PC-3 (cell line): ENCODE measurements at regions not wholly inside any gene's neighbourhood (a gene's known extent, or its start where the extent isn't known, plus 50 kb on each side); places are given as distances from the start of the nearest gene placed in this dataset.

ENCODE experiments used
- ATAC-seq: fragments of 200-7000 bp; cut with Tn5 transposase; 2 replicates; pipeline ENCODE4 v1.9.1; 2020; ENCODE audit warnings: mild to moderate bottlenecking, moderate library complexity
- BruUV-seq: library from RNA; stranded (reverse); fragments of 400-500 nt; replicated peaks from 2 replicates; lab custom pipeline; 2021; lab: Mats Ljungman, UMichigan
- CTCF ChIA-PET: fragments of 300-600 bp; sonication (Branson Sonifier 250); formaldehyde crosslinking; loops from one replicate; lab custom pipeline; 2022; ENCODE audit warnings: antibody characterized with exemption; lab: Charles Lee
- POLR2A ChIA-PET: fragments of 300-600 bp; sonication (Branson Sonifier 250); formaldehyde crosslinking; loops from one replicate; lab custom pipeline; 2022; ENCODE audit warnings: antibody characterized with exemption; ENCODE audit not compliant: unreplicated experiment; lab: Charles Lee
- DNase-seq: peaks from one replicate; pipeline ENCODE4 v3.0.0-alpha.2; 2015
- H2AFZ ChIP-seq: fragments of 300-600 bp; sonication (generic); 2 replicates; pipeline ENCODE4 v1.6.0; 2016; ENCODE audit warnings: antibody characterized with exemption, low read length
- H3F3A ChIP-seq: fragments of 300-600 bp; sonication (generic); one replicate; pipeline ENCODE4 v1.6.0; 2017; ENCODE audit warnings: antibody characterized with exemption, low read length, control low read depth, mild to moderate bottlenecking; ENCODE audit not compliant: unreplicated experiment
- H3K27ac ChIP-seq: fragments of 300-600 bp; sonication (generic); 2 replicates; pipeline ENCODE4 v1.5.1; 2016; ENCODE audit warnings: mild to moderate bottlenecking, low read length
- H3K27me3 ChIP-seq: fragments of 300-600 bp; sonication (generic); 2 replicates; pipeline ENCODE4 v1.6.1; 2016; ENCODE audit warnings: low read length, mixed read lengths
- H3K36me3 ChIP-seq: fragments of 300-600 bp; sonication (generic); 2 replicates; pipeline ENCODE4 v1.6.1; 2016; ENCODE audit warnings: low read depth, mixed run types, low read length, mixed read lengths
- H3K4me1 ChIP-seq: fragments of 300-600 bp; sonication (generic); 2 replicates; pipeline ENCODE4 v1.5.1; 2016; ENCODE audit warnings: low read length; ENCODE audit not compliant: insufficient read depth
- H3K4me2 ChIP-seq: fragments of 300-600 bp; sonication (generic); 2 replicates; pipeline ENCODE4 v1.6.0; 2016; ENCODE audit warnings: low read length
- H3K4me3 ChIP-seq: fragments of 300-600 bp; sonication (generic); 2 replicates; pipeline ENCODE4 v1.5.1; 2016; ENCODE audit warnings: mild to moderate bottlenecking, low read length, mixed read lengths
- H3K79me2 ChIP-seq: fragments of 300-600 bp; sonication (generic); 2 replicates; pipeline ENCODE4 v1.6.1; 2017; ENCODE audit warnings: low read length, mixed read lengths
- H3K9ac ChIP-seq: fragments of 300-600 bp; sonication (generic); 2 replicates; pipeline ENCODE4 v1.6.0; 2016; ENCODE audit warnings: mild to moderate bottlenecking, low read length
- H3K9me2 ChIP-seq: fragments of 300-600 bp; sonication (generic); replicated peaks from 2 replicates; pipeline ENCODE4 v1.6.1; 2016; ENCODE audit warnings: mixed run types, low read length, mixed read lengths
- H3K9me3 ChIP-seq: fragments of 300-600 bp; sonication (generic); 2 replicates; pipeline ENCODE4 v1.6.1; 2016; ENCODE audit warnings: low read length, mixed read lengths
- H4K20me1 ChIP-seq: fragments of 300-600 bp; sonication (generic); 2 replicates; pipeline ENCODE4 v1.6.1; 2016; ENCODE audit warnings: low read length, mixed read lengths
- CTCF ChIP-seq: fragments of 300-600 bp; sonication (generic); conservative IDR thresholded peaks from 2 replicates; pipeline ENCODE4 v1.5.1; 2017; ENCODE audit warnings: antibody characterized with exemption, low read depth, mild to moderate bottlenecking, low read length
- EZH2 ChIP-seq: fragments of 300-600 bp; sonication (generic); IDR thresholded peaks from one replicate; pipeline ENCODE4 v1.6.1; 2017; ENCODE audit warnings: antibody characterized with exemption, mild to moderate bottlenecking, low read length; ENCODE audit not compliant: unreplicated experiment
- EZH2phosphoT487 ChIP-seq: fragments of 300-600 bp; sonication (generic); IDR thresholded peaks from 2 replicates; pipeline ENCODE4 v1.6.1; 2018; ENCODE audit warnings: mild to moderate bottlenecking, antibody characterized with exemption, low read length, borderline replicate concordance
- intact Hi-C: fragments of 100-400 bp; cut with micrococcal nuclease; formaldehyde crosslinking; loops from 2 replicates; pipeline ENCODE4 v1.9.0; 2023

DNA sequence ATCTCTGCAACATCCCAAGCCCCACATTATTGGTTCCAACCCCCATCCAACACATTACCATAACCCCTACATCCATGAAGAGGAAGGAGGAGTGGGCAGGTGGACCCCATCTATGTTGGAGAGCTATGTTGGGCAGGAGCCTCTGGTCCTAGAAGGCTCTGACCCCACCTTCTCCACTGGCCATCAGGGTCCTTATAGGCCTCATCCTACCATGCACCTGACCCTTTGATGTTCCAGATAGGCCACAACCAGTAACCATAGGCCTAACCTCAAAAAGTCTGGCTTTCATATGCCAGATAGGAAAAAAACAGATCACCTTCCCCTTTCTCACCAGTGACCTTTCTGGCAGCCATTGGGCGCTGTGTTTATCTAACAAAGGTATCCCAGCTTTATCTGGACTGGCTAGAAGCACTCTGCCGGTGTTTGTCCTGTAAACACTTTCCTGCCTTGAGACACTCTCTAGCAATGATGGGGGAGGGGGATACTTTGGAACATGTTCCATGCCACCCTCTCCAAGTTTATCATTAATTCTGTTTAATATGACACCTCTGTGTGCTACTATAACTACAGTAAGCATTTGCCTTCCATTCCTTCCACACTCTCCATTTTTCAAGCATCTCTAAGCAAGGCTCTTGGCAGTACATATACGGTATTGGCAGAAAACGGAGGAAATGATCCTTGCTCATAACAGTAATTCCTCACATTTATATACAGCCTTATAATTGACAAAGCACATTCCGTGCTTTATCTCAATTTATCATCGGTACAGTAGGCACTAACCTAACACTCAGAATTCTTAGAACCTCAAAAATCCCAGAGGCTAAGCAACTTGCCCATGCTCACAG lies 377.1 kb downstream of the VPS13C start:
- ATAC-seq, result no peak
- Histone ChIP-seq H3K4me3 (no peak overlapping the region), H3K79me2 (no peaks in the 10 kb centered on the region), H3F3A (no peaks in the 10 kb centered on the region), H3K9ac (no peak overlapping the region), H3K27ac (no peak overlapping the region), H3K27me3 (peaks cover 13% of the 10 kb centered on the region), H3K9me3 (no peaks in the 10 kb centered on the region), H4K20me1 (no peaks in the 10 kb centered on the region), H3K9me2 (no peaks in the 10 kb centered on the region), H3K4me2 (no peak overlapping the region), H3K4me1 (no peaks in the 10 kb centered on the region), H3K36me3 (no peaks in the 10 kb centered on the region), H2AFZ (no peak overlapping the region)
- ChIA-PET CTCF (no interaction called here), POLR2A (no interaction called here)
- DNase-seq, result no peak
- intact Hi-C loops, result no loop called here
- BruUV-seq, result no TSS peak
- no peak for TF ChIP-seq CTCF
- no peak for TF ChIP-seq EZH2phosphoT487
- TF ChIP-seq EZH2, result no peak

DNA sequence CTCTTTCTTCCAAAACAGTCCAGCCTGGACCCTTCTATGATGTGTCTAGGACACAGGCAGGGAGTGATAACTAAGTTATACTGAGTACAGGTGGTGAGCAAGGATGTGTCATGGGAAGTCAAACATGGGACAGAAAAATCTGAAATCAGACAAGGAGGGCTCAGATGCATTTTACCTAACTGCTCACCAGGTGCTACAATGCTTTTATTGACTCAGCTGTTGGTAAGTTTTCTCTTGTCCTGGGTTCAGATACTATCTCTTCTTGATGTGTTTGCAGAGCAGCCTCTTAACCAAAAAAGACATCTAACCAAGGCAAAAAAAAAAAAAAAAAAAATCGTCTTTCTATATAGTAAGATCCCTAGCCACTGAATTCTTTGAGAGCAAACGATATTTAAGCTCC lies 378.6 kb downstream of the VPS13C start:
- Histone ChIP-seq H3K36me3 (no peaks in the 10 kb centered on the region), H3F3A (no peaks in the 10 kb centered on the region), H3K9me2 (no peaks in the 10 kb centered on the region), H3K27ac (no peak overlapping the region), H3K9me3 (no peaks in the 10 kb centered on the region), H3K9ac (no peak overlapping the region), H2AFZ (no peak overlapping the region), H3K27me3 (peaks cover 14% of the 10 kb centered on the region), H3K79me2 (no peaks in the 10 kb centered on the region), H3K4me1 (no peaks in the 10 kb centered on the region), H3K4me2 (no peak overlapping the region), H3K4me3 (no peak overlapping the region), H4K20me1 (no peaks in the 10 kb centered on the region)
- intact Hi-C loops, result no loop called here
- ChIA-PET CTCF (no interaction called here), POLR2A (no interaction called here)
- TF ChIP-seq CTCF, result no peak
- TF ChIP-seq EZH2, result no peak
- no peak for TF ChIP-seq EZH2phosphoT487
- BruUV-seq, result no TSS peak
- ATAC-seq, result no peak
- DNase-seq, result peak; percentile 36

DNA sequence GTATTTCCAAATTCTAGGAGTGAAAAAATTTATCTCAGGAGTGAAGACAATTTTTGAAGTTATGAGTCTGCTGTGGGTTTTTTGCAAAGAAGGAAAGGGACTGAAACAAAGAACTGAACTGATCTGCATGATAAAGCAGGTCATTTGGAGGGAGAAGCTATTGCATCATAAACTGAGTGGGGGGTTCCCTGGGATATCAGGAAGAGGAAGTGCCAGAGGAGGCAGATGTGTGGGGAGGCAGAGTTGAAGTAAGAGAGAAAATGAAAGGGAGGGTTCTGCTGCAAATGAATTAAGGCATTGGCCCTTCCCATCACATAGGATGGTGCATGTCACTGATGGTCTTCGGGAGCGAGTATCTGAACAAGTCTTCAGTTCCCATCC lies 379.2 kb downstream of the VPS13C start:
- H4K20me1 ChIP-seq, result no peaks in the 10 kb centered on the region
- H3K9ac ChIP-seq, result no peak overlapping the region
- H3K9me3 ChIP-seq, result no peaks in the 10 kb centered on the region
- H2AFZ ChIP-seq, result no peak overlapping the region
- DNase-seq, result no peak
- POLR2A ChIA-PET, result no interaction called here
- H3K4me1 ChIP-seq, result no peaks in the 10 kb centered on the region
- CTCF ChIA-PET, result no interaction called here
- no peak for ATAC-seq
- BruUV-seq, result no TSS peak
- no peak overlapping the region for H3K27ac ChIP-seq
- intact Hi-C loops, result no loop called here
- H3F3A ChIP-seq, result no peaks in the 10 kb centered on the region
- peaks cover 16% of the 10 kb centered on the region for H3K27me3 ChIP-seq
- TF ChIP-seq EZH2 (no peak), CTCF (no peak), EZH2phosphoT487 (no peak)
- H3K9me2 ChIP-seq, result no peaks in the 10 kb centered on the region
- no peaks in the 10 kb centered on the region for H3K36me3 ChIP-seq
- no peaks in the 10 kb centered on the region for H3K79me2 ChIP-seq
- H3K4me2 ChIP-seq, result no peak overlapping the region
- H3K4me3 ChIP-seq, result no peak overlapping the region
